OCI-LY1 (cell line): ENCODE measurements at regions not wholly inside any gene's neighbourhood (a gene's known extent, or its start where the extent isn't known, plus 50 kb on each side); places are given as distances from the start of the nearest gene placed in this dataset.
"Not testable (repeated sequence)": the region's sequence is repeated elsewhere in the genome, so short reads cannot be mapped to it uniquely, and the experiment has no call there.

Experiments used
- H2AFZ ChIP-seq: fragments of 200-600 bp; sonication (generic), shearing (Covaris generic); 2 replicates; pipeline ENCODE4 v1.6.0; 2014; ENCODE audit warnings: antibody characterized with exemption, mild to moderate bottlenecking, low read length
- H3F3A ChIP-seq: fragments of 200-600 bp; sonication (generic), shearing (Covaris generic); 2 replicates; pipeline ENCODE4 v1.6.0; 2014; ENCODE audit warnings: mild to moderate bottlenecking, antibody characterized with exemption, low read length, moderate library complexity; ENCODE audit not compliant: insufficient read depth
- H3K27ac ChIP-seq: fragments of 200-600 bp; sonication (generic); 2 replicates; pipeline ENCODE4 v1.5.1; 2014; ENCODE audit warnings: low read length, mixed run types, mild to moderate bottlenecking, low read depth; ENCODE audit not compliant: poor library complexity, severe bottlenecking
- H3K27me3 ChIP-seq: fragments of 200-600 bp; sonication (generic); 2 replicates; pipeline ENCODE4 v1.6.0; 2014; ENCODE audit warnings: antibody characterized with exemption, mild to moderate bottlenecking, low read length, moderate library complexity; ENCODE audit not compliant: insufficient read depth
- H3K36me3 ChIP-seq: fragments of 200-600 bp; sonication (generic); 2 replicates; pipeline ENCODE4 v1.6.1; 2014; ENCODE audit warnings: mild to moderate bottlenecking, antibody characterized with exemption, low read length, moderate library complexity, mixed read lengths; ENCODE audit not compliant: insufficient read depth
- H3K4me1 ChIP-seq: fragments of 200-600 bp; sonication (generic); 2 replicates; pipeline ENCODE4 v1.5.1; 2014; ENCODE audit warnings: mild to moderate bottlenecking, low read length, moderate library complexity; ENCODE audit not compliant: insufficient read depth, severe bottlenecking
- H3K4me2 ChIP-seq: fragments of 200-600 bp; sonication (generic), shearing (Covaris generic); 2 replicates; pipeline ENCODE4 v1.6.1; 2014; ENCODE audit warnings: low read length
- H3K4me3 ChIP-seq: fragments of 200-600 bp; sonication (generic); 2 replicates; pipeline ENCODE4 v1.5.1; 2014; ENCODE audit warnings: low read length, low read depth, mild to moderate bottlenecking, mixed read lengths; ENCODE audit not compliant: poor library complexity, severe bottlenecking
- H3K79me2 ChIP-seq: fragments of 200-600 bp; shearing (Covaris generic); 2 replicates; pipeline ENCODE4 v1.6.1; 2016; ENCODE audit warnings: mixed run types, low read length, mixed read lengths; ENCODE audit not compliant: insufficient read depth
- H3K9ac ChIP-seq: fragments of 200-600 bp; sonication (generic), shearing (Covaris generic); 2 replicates; pipeline ENCODE4 v1.6.1; 2014; ENCODE audit warnings: mild to moderate bottlenecking, low read length, mixed read lengths
- H3K9me2 ChIP-seq: fragments of 200-600 bp; sonication (generic), shearing (Covaris generic); 2 replicates; pipeline ENCODE4 v1.6.1; 2014; ENCODE audit warnings: low read depth, mild to moderate bottlenecking, low read length, mixed read lengths
- H3K9me3 ChIP-seq: fragments of 200-600 bp; shearing (Covaris generic); 2 replicates; pipeline ENCODE4 v1.6.1; 2014; ENCODE audit warnings: low read length, mixed read lengths
- H4K20me1 ChIP-seq: fragments of 200-600 bp; sonication (generic), shearing (Covaris generic); 2 replicates; pipeline ENCODE4 v1.6.0; 2016; ENCODE audit warnings: mild to moderate bottlenecking, low read length; ENCODE audit not compliant: insufficient read depth
- CTCF ChIP-seq: fragments of 200-600 bp; sonication (generic), shearing (Covaris generic); IDR thresholded peaks from 2 replicates; pipeline ENCODE4 v1.5.1; 2017; ENCODE audit warnings: mild to moderate bottlenecking, antibody characterized with exemption, low read length, moderate library complexity, mixed read lengths
- EZH2 ChIP-seq: fragments of 200-600 bp; sonication (generic), shearing (Covaris generic); IDR thresholded peaks from 2 replicates; pipeline ENCODE4 v1.8.0; 2017; ENCODE audit warnings: borderline replicate concordance, mixed run types, mild to moderate bottlenecking, antibody characterized with exemption, low read length, moderate library complexity, mixed read lengths

DNA sequence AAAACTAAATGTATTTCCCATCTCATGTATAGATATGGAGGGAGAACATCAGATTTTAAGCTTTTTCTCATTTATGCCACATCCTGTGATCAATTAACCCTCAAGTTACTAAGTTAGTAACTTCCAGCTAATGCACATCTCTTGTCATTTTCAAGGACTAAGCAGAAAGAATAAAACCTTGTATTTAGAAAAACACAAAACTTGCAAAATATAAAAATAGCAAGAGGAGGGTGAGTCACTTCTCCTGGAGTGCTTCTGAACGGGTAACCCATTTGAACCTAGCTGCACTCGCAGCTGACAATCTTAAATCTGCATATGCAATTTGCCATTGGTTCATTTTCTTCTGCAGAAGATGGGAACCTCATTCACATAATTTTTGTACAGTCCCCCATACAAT lies 500.5 kb downstream of the SETD4 start:
- Histone ChIP-seq H3F3A (no peaks in the 10 kb centered on the region), H3K27ac (no peak overlapping the region), H3K4me1 (no peaks in the 10 kb centered on the region), H3K79me2 (no peaks in the 10 kb centered on the region), H3K4me2 (no peak overlapping the region), H3K9ac (no peak overlapping the region), H3K27me3 (no peaks in the 10 kb centered on the region), H4K20me1 (no peaks in the 10 kb centered on the region), H3K4me3 (no peak overlapping the region), H3K9me3 (no peaks in the 10 kb centered on the region), H3K9me2 (no peaks in the 10 kb centered on the region), H2AFZ (no peak overlapping the region), H3K36me3 (no peaks in the 10 kb centered on the region)
- no peak for TF ChIP-seq CTCF
- no peak for TF ChIP-seq EZH2

DNA sequence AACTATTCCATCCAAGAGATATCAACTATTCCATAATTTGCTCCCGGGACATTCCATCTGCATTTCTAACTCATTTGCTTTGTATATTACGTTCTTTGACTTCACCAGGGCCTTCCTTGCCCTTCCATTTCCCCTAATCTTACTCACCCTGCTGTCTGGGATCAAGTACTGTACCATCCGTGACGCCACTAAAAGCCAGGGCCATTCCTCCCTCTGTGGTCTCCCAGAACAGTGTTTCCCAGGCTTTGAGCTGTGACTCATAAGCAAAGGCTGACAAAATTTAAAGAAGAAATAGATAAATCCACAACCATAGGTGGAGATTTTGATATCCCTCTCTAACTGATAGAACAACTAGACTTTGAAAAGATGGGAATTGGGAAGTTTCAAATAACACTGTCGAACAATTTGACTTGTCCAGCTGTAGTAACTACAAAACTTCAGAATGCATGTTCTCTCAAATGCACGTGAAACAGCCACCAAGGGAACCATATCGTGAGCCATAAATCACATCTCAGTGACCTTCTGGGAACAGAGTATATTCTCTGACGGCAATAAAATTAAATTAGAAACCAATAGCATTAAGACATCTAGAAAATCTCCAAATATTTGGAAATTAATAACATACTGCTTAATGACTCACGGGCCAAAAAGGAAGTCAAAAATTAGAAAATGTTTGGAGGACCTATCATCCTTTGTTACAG lies 501.0 kb downstream of the SETD4 start:
- no peaks in the 10 kb centered on the region for H3K27me3 ChIP-seq
- no peaks in the 10 kb centered on the region for H3K4me1 ChIP-seq
- no peaks in the 10 kb centered on the region for H3K79me2 ChIP-seq
- no peaks in the 10 kb centered on the region for H3K9me2 ChIP-seq
- no peak overlapping the region for H3K27ac ChIP-seq
- H3K4me2 ChIP-seq: no peak overlapping the region
- H2AFZ ChIP-seq: no peak overlapping the region
- no peaks in the 10 kb centered on the region for H3K36me3 ChIP-seq
- TF ChIP-seq CTCF (no peak), EZH2 (no peak)
- H3K9me3 ChIP-seq: no peaks in the 10 kb centered on the region
- H3K4me3 ChIP-seq: no peak overlapping the region
- H3K9ac ChIP-seq: no peak overlapping the region
- H4K20me1 ChIP-seq: no peaks in the 10 kb centered on the region
- H3F3A ChIP-seq: no peaks in the 10 kb centered on the region

GRCh38 chr21:35556536-35556935 lies 503.8 kb downstream of the SETD4 start:
- Histone ChIP-seq H3K36me3 (no peaks in the 10 kb centered on the region), H3K27me3 (no peaks in the 10 kb centered on the region), H3K27ac (no peak overlapping the region), H3F3A (no peaks in the 10 kb centered on the region), H3K9me3 (no peaks in the 10 kb centered on the region), H3K4me1 (no peaks in the 10 kb centered on the region), H2AFZ (no peak overlapping the region), H3K4me3 (no peak overlapping the region), H3K9me2 (no peaks in the 10 kb centered on the region), H3K4me2 (no peak overlapping the region), H3K79me2 (no peaks in the 10 kb centered on the region), H4K20me1 (no peaks in the 10 kb centered on the region), H3K9ac (no peak overlapping the region)
- TF ChIP-seq EZH2 (no peak), CTCF (no peak)

DNA sequence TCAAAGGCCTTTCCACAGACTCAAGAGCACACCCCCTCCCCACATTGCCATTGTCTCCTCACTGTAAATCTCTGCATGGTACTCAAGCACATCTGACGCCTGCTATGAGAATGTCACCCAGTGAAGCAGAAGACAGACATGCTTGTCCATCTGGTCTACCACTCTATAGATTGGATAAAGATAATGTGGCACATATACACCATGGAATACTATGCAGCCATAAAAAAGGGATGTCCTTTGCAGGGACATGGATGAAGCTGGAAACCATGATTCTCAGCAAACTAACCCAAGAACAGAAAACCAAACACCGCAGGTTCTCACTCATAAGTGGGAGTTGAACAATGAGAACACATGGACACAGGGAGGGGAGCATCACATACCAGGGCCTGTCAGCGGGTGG lies 503.4 kb upstream of the RUNX1 start:
- not testable (repeated sequence) for H3K9me2 ChIP-seq, H3K9ac ChIP-seq, H3K4me2 ChIP-seq, H4K20me1 ChIP-seq, H2AFZ ChIP-seq, H3K27ac ChIP-seq, H3F3A ChIP-seq, H3K4me1 ChIP-seq, H3K27me3 ChIP-seq, H3K4me3 ChIP-seq, H3K36me3 ChIP-seq, H3K79me2 ChIP-seq, H3K9me3 ChIP-seq
